T-helper 17 cell (primary cell): ENCODE measurements at regions not wholly inside any gene's neighbourhood (a gene's known extent, or its start where the extent isn't known, plus 50 kb on each side); places are given as distances from the start of the nearest gene placed in this dataset.
"Not testable (repeated sequence)": the region's sequence is repeated elsewhere in the genome, so short reads cannot be mapped to it uniquely, and the experiment has no call there.

Source experiments
- ATAC-seq: fragments of 150-1000 bp; cut with Tn5 transposase; 2 replicates; pipeline ENCODE4 v1.10.0; 2021; ENCODE audit warnings: mild to moderate bottlenecking, moderate library complexity
- DNase-seq, 3 donors: peaks; one replicate each; pipeline versions ENCODE4 v3.0.0 to v3.0.0-alpha.2; 2020 to 2021
- H3K9me3 ChIP-seq: one replicate; pipeline ENCODE4 v1.7.0; 2013; ENCODE audit warnings: low read length, mild to moderate bottlenecking; ENCODE audit not compliant: control insufficient read depth, poor library complexity, severe bottlenecking
- H3K27ac Mint-ChIP-seq: one replicate; pipeline ENCODE4 v1.8.0; 2022; ENCODE audit warnings: mild to moderate bottlenecking, moderate library complexity, mixed read lengths
- H3K27me3 Mint-ChIP-seq: one replicate; pipeline ENCODE4 v1.8.0; 2022; ENCODE audit warnings: mixed read lengths
- H3K36me3 Mint-ChIP-seq: one replicate; pipeline ENCODE4 v1.8.0; 2022; ENCODE audit warnings: low read depth, mixed read lengths
- H3K4me1 Mint-ChIP-seq: one replicate; pipeline ENCODE4 v1.8.0; 2022; ENCODE audit warnings: mild to moderate bottlenecking, mixed read lengths
- H3K4me3 Mint-ChIP-seq: one replicate; pipeline ENCODE4 v1.8.0; 2022; ENCODE audit warnings: mild to moderate bottlenecking, moderate library complexity, mixed read lengths

- no peaks in the 10 kb centered on the region for H3K9me3 ChIP-seq
- DNase-seq = no peak
- no peaks in the 10 kb centered on the region for H3K27me3 Mint-ChIP-seq
- H3K4me3 Mint-ChIP-seq = no peak overlapping the region
- H3K4me1 Mint-ChIP-seq = peaks cover 5% of the 10 kb centered on the region
- H3K36me3 Mint-ChIP-seq = no peaks in the 10 kb centered on the region
- ATAC-seq = no peak
- no peak overlapping the region for H3K27ac Mint-ChIP-seq
These were observed 365.9 kb downstream of the MLLT3 start for GRCh38 chr9:20256284-20256948.

GRCh38 chr9:20255052-20255451, 367.2 kb downstream of the MLLT3 start:
- Mint-ChIP-seq H3K27me3 (no peaks in the 10 kb centered on the region), H3K36me3 (no peaks in the 10 kb centered on the region), H3K4me3 (no peak overlapping the region), H3K4me1 (peaks cover 5% of the 10 kb centered on the region), H3K27ac (no peak overlapping the region)
- ATAC-seq (no peak), DNase-seq (no peak)
- no peaks in the 10 kb centered on the region for H3K9me3 ChIP-seq

- no peak for DNase-seq
- peaks cover 5% of the 10 kb centered on the region for H3K4me1 Mint-ChIP-seq
- no peaks in the 10 kb centered on the region for H3K36me3 Mint-ChIP-seq
These were observed 368.7 kb downstream of the MLLT3 start for GRCh38 chr9:20253635-20254034.

GRCh38 chr9:20252778-20253177, 369.5 kb downstream of the MLLT3 start:
- H3K4me1 Mint-ChIP-seq = peaks cover 5% of the 10 kb centered on the region
- no peak overlapping the region for H3K4me3 Mint-ChIP-seq
- no peaks in the 10 kb centered on the region for H3K36me3 Mint-ChIP-seq
- H3K27ac Mint-ChIP-seq = no peak overlapping the region
- H3K27me3 Mint-ChIP-seq = no peaks in the 10 kb centered on the region
- no peak for DNase-seq
- no peaks in the 10 kb centered on the region for H3K9me3 ChIP-seq
- ATAC-seq = no peak

More at GRCh38 chr9:20253635-20254034, 368.7 kb downstream of the MLLT3 start:
- no peak overlapping the region for H3K27ac Mint-ChIP-seq
- H3K9me3 ChIP-seq = no peaks in the 10 kb centered on the region
- H3K4me3 Mint-ChIP-seq = no peak overlapping the region
- no peaks in the 10 kb centered on the region for H3K27me3 Mint-ChIP-seq
- no peak for ATAC-seq

- Mint-ChIP-seq H3K4me3 (no peak overlapping the region), H3K36me3 (no peaks in the 10 kb centered on the region), H3K27ac (no peak overlapping the region), H3K4me1 (no peaks in the 10 kb centered on the region), H3K27me3 (no peaks in the 10 kb centered on the region)
- DNase-seq (no peak), ATAC-seq (no peak)
- H3K9me3 ChIP-seq = no peaks in the 10 kb centered on the region
These were observed 371.5 kb downstream of the MLLT3 start for GRCh38 chr9:20250791-20251190.

GRCh38 chr9:20244271-20244670, 378.0 kb downstream of the MLLT3 start:
- H3K9me3 ChIP-seq = no peaks in the 10 kb centered on the region
- Mint-ChIP-seq H3K27me3 (no peaks in the 10 kb centered on the region), H3K27ac (peak overlapping the region; percentile 16), H3K4me1 (peaks cover 30% of the 10 kb centered on the region), H3K36me3 (no peaks in the 10 kb centered on the region), H3K4me3 (no peak overlapping the region)
- ATAC-seq (no peak), DNase-seq (no peak)

GRCh38 chr9:20243841-20244240, 378.5 kb downstream of the MLLT3 start:
- H3K27me3 Mint-ChIP-seq = no peaks in the 10 kb centered on the region
- DNase-seq (no peak), ATAC-seq (no peak)
- H3K4me3 Mint-ChIP-seq = no peak overlapping the region
- no peaks in the 10 kb centered on the region for H3K9me3 ChIP-seq
- peak overlapping the region; percentile 16 for H3K27ac Mint-ChIP-seq
- H3K36me3 Mint-ChIP-seq = no peaks in the 10 kb centered on the region
- peaks cover 30% of the 10 kb centered on the region for H3K4me1 Mint-ChIP-seq

GRCh38 chr9:20242510-20243189, 379.6 kb downstream of the MLLT3 start:
- DNase-seq (no peak), ATAC-seq (peak; percentile 71)
- H3K36me3 Mint-ChIP-seq = no peaks in the 10 kb centered on the region
- no peaks in the 10 kb centered on the region for H3K27me3 Mint-ChIP-seq
- peak overlapping the region; percentile 69 for H3K4me3 Mint-ChIP-seq
- H3K27ac Mint-ChIP-seq = peak overlapping the region; percentile 72
- no peaks in the 10 kb centered on the region for H3K9me3 ChIP-seq
- H3K4me1 Mint-ChIP-seq = peaks cover 30% of the 10 kb centered on the region

- no peaks in the 10 kb centered on the region for H3K36me3 Mint-ChIP-seq
- DNase-seq = no peak
- H3K27ac Mint-ChIP-seq = no peak overlapping the region
- no peak overlapping the region for H3K4me3 Mint-ChIP-seq
- no peak for ATAC-seq
- no peaks in the 10 kb centered on the region for H3K27me3 Mint-ChIP-seq
- H3K4me1 Mint-ChIP-seq = peaks cover 39% of the 10 kb centered on the region
- H3K9me3 ChIP-seq = no peaks in the 10 kb centered on the region
These were observed 381.8 kb downstream of the MLLT3 start for GRCh38 chr9:20240498-20240897.

- Mint-ChIP-seq H3K27me3 (no peaks in the 10 kb centered on the region), H3K36me3 (peaks cover 2% of the 10 kb centered on the region), H3K4me3 (no peak overlapping the region), H3K4me1 (peaks cover 39% of the 10 kb centered on the region), H3K27ac (no peak overlapping the region)
- ATAC-seq = no peak
- H3K9me3 ChIP-seq = no peaks in the 10 kb centered on the region
- DNase-seq = no peak
These were observed 383.4 kb downstream of the MLLT3 start for GRCh38 chr9:20238921-20239320.

- peaks cover 2% of the 10 kb centered on the region for H3K36me3 Mint-ChIP-seq
- H3K27me3 Mint-ChIP-seq = no peaks in the 10 kb centered on the region
- ATAC-seq (no peak), DNase-seq (no peak)
- peaks cover 34% of the 10 kb centered on the region for H3K4me1 Mint-ChIP-seq
- H3K4me3 Mint-ChIP-seq = no peak overlapping the region
- no peaks in the 10 kb centered on the region for H3K9me3 ChIP-seq
- H3K27ac Mint-ChIP-seq = no peak overlapping the region
These were observed 384.6 kb downstream of the MLLT3 start for GRCh38 chr9:20237686-20238085.

GRCh38 chr9:20236676-20237075, 385.6 kb downstream of the MLLT3 start:
- H3K9me3 ChIP-seq = no peaks in the 10 kb centered on the region
- Mint-ChIP-seq H3K4me3 (no peak overlapping the region), H3K4me1 (peaks cover 24% of the 10 kb centered on the region), H3K27ac (no peak overlapping the region), H3K36me3 (peaks cover 2% of the 10 kb centered on the region), H3K27me3 (no peaks in the 10 kb centered on the region)
- DNase-seq = no peak
- no peak for ATAC-seq

GRCh38 chr9:20235206-20235605, 387.1 kb downstream of the MLLT3 start:
- DNase-seq, H3K4me3 Mint-ChIP-seq, H3K36me3 Mint-ChIP-seq, H3K27me3 Mint-ChIP-seq, H3K9me3 ChIP-seq, H3K27ac Mint-ChIP-seq, ATAC-seq: not testable (repeated sequence)
- peaks cover 15% of the 10 kb centered on the region for H3K4me1 Mint-ChIP-seq

- no peaks in the 10 kb centered on the region for H3K36me3 Mint-ChIP-seq
- no peak for DNase-seq
- H3K27ac Mint-ChIP-seq = no peak overlapping the region
- H3K4me1 Mint-ChIP-seq = peaks cover 13% of the 10 kb centered on the region
- H3K9me3 ChIP-seq = no peaks in the 10 kb centered on the region
- no peak for ATAC-seq
- no peaks in the 10 kb centered on the region for H3K27me3 Mint-ChIP-seq
- H3K4me3 Mint-ChIP-seq = no peak overlapping the region
These were observed 394.2 kb downstream of the MLLT3 start for GRCh38 chr9:20228096-20228495.
